Hematopoietic multipotent progenitor cell treated with erythropoietin and hydrocortisone succinate and interleukin-3 and kit ligand, for 17 days (in vitro differentiated cells): ENCODE measurements at regions not wholly inside any gene's neighbourhood (a gene's known extent, or its start where the extent isn't known, plus 50 kb on each side); places are given as distances from the start of the nearest gene placed in this dataset.

Experiments used
- DNase-seq: peaks from one replicate; pipeline ENCODE4 v3.0.0-alpha.2; 2015; ENCODE audit warnings: low spot score

GRCh38 chr10:10311966-10312365, 705.7 kb upstream of the CELF2 start:
- DNase-seq, result no peak

GRCh38 chr10:10313149-10313835, 704.4 kb upstream of the CELF2 start:
- DNase-seq, result no peak

GRCh38 chr10:10314626-10315025, 703.0 kb upstream of the CELF2 start:
- DNase-seq, result no peak

GRCh38 chr10:10315989-10316388, 701.7 kb upstream of the CELF2 start:
- DNase-seq, result no peak

GRCh38 chr10:10317151-10317550, 700.5 kb upstream of the CELF2 start:
- no peak for DNase-seq

- DNase-seq, result no peak
Observed at GRCh38 chr10:10318856-10319255, 698.8 kb upstream of the CELF2 start.

- no peak for DNase-seq
Observed at GRCh38 chr10:10320956-10321355, 696.7 kb upstream of the CELF2 start.

GRCh38 chr10:10326116-10326515, 691.6 kb upstream of the CELF2 start:
- no peak for DNase-seq

- no peak for DNase-seq
Observed at GRCh38 chr10:10327934-10328333, 689.7 kb upstream of the CELF2 start.

GRCh38 chr10:10330418-10330817, 687.3 kb upstream of the CELF2 start:
- no peak for DNase-seq

GRCh38 chr10:10332786-10333185, 684.9 kb upstream of the CELF2 start:
- DNase-seq, result no peak

- DNase-seq, result no peak
Observed at GRCh38 chr10:10333622-10334021, 684.0 kb upstream of the CELF2 start.

GRCh38 chr10:10338339-10338738, 679.3 kb upstream of the CELF2 start:
- no peak for DNase-seq

GRCh38 chr10:10346390-10347150, 671.1 kb upstream of the CELF2 start:
- DNase-seq, result no peak

- no peak for DNase-seq
Observed at GRCh38 chr10:10350050-10350449, 667.6 kb upstream of the CELF2 start.

- DNase-seq, result no peak
Observed at GRCh38 chr10:10351451-10351850, 666.2 kb upstream of the CELF2 start.

- no peak for DNase-seq
Observed at GRCh38 chr10:10353326-10353868, 664.3 kb upstream of the CELF2 start.

GRCh38 chr10:10359263-10359662, 658.4 kb upstream of the CELF2 start:
- DNase-seq, result no peak

GRCh38 chr10:10361301-10361885, 656.3 kb upstream of the CELF2 start:
- DNase-seq, result no peak

GRCh38 chr10:10362800-10363199, 654.9 kb upstream of the CELF2 start:
- no peak for DNase-seq

GRCh38 chr10:10363217-10363616, 654.5 kb upstream of the CELF2 start:
- no peak for DNase-seq

GRCh38 chr10:10364902-10365301, 652.8 kb upstream of the CELF2 start:
- no peak for DNase-seq

GRCh38 chr10:10365676-10366075, 652.0 kb upstream of the CELF2 start:
- DNase-seq, result no peak
